Stimulated activated naive CD8-positive, alpha-beta T cell treated with anti-CD3 and anti-CD28 coated beads, Interleukin-15, Interleukin-2, amounts not matched to agents 100 ng/mL and 50 ng/mL, for 24 hours (primary cell): ENCODE measurements at regions not wholly inside any gene's neighbourhood (a gene's known extent, or its start where the extent isn't known, plus 50 kb on each side); places are given as distances from the start of the nearest gene placed in this dataset.
"Not testable (repeated sequence)": the region's sequence is repeated elsewhere in the genome, so short reads cannot be mapped to it uniquely, and the experiment has no call there.

Source experiments
- H3K27ac Mint-ChIP-seq: one replicate; pipeline ENCODE4 v1.8.0; 2021; ENCODE audit warnings: mild to moderate bottlenecking, mixed read lengths
- H3K27me3 Mint-ChIP-seq: one replicate; pipeline ENCODE4 v1.8.0; 2021; ENCODE audit warnings: mixed read lengths
- H3K36me3 Mint-ChIP-seq: one replicate; pipeline ENCODE4 v1.8.0; 2021; ENCODE audit warnings: low read depth, mixed read lengths
- H3K4me1 Mint-ChIP-seq: one replicate; pipeline ENCODE4 v1.8.0; 2021; ENCODE audit warnings: low read depth, mixed read lengths
- H3K4me3 Mint-ChIP-seq: one replicate; pipeline ENCODE4 v1.8.0; 2021; ENCODE audit warnings: mild to moderate bottlenecking, mixed read lengths
- H3K9me3 Mint-ChIP-seq: one replicate; pipeline ENCODE4 v1.8.0; 2021; ENCODE audit warnings: mixed read lengths

GRCh38 chr1:87428367-87428766, 99.7 kb downstream of the LMO4 start:
- no peaks in the 10 kb centered on the region for H3K4me1 Mint-ChIP-seq
- H3K36me3 Mint-ChIP-seq: no peaks in the 10 kb centered on the region
- H3K27me3 Mint-ChIP-seq: peaks cover 18% of the 10 kb centered on the region
- no peak overlapping the region for H3K4me3 Mint-ChIP-seq
- H3K27ac Mint-ChIP-seq: no peak overlapping the region
- no peaks in the 10 kb centered on the region for H3K9me3 Mint-ChIP-seq

GRCh38 chr1:87428883-87429282, 100.2 kb downstream of the LMO4 start:
- H3K4me1 Mint-ChIP-seq: no peaks in the 10 kb centered on the region
- H3K27ac Mint-ChIP-seq: no peak overlapping the region
- H3K9me3 Mint-ChIP-seq: no peaks in the 10 kb centered on the region
- H3K27me3 Mint-ChIP-seq: peaks cover 18% of the 10 kb centered on the region
- no peak overlapping the region for H3K4me3 Mint-ChIP-seq
- no peaks in the 10 kb centered on the region for H3K36me3 Mint-ChIP-seq

- Mint-ChIP-seq H3K4me1 (peaks cover 11% of the 10 kb centered on the region), H3K4me3 (no peak overlapping the region), H3K9me3 (no peaks in the 10 kb centered on the region)
Measured at GRCh38 chr1:87432685-87433084, 104.0 kb downstream of the LMO4 start.

GRCh38 chr1:87433101-87433500, 104.4 kb downstream of the LMO4 start:
- H3K27ac Mint-ChIP-seq, H3K36me3 Mint-ChIP-seq, H3K9me3 Mint-ChIP-seq, H3K4me3 Mint-ChIP-seq: not testable (repeated sequence)
- peaks cover 26% of the 10 kb centered on the region for H3K27me3 Mint-ChIP-seq
- peaks cover 15% of the 10 kb centered on the region for H3K4me1 Mint-ChIP-seq

More at GRCh38 chr1:87432685-87433084, 104.0 kb downstream of the LMO4 start:
- Mint-ChIP-seq H3K27me3 (peaks cover 22% of the 10 kb centered on the region), H3K27ac (no peak overlapping the region), H3K36me3 (no peaks in the 10 kb centered on the region)

- Mint-ChIP-seq H3K9me3 (no peaks in the 10 kb centered on the region), H3K27ac (no peak overlapping the region), H3K27me3 (peaks cover 26% of the 10 kb centered on the region)
Measured at GRCh38 chr1:87435484-87435883, 106.8 kb downstream of the LMO4 start.

GRCh38 chr1:87436115-87436514, 107.4 kb downstream of the LMO4 start:
- peaks cover 25% of the 10 kb centered on the region for H3K27me3 Mint-ChIP-seq
- H3K4me3 Mint-ChIP-seq, H3K9me3 Mint-ChIP-seq, H3K27ac Mint-ChIP-seq, H3K36me3 Mint-ChIP-seq: not testable (repeated sequence)
- peaks cover 15% of the 10 kb centered on the region for H3K4me1 Mint-ChIP-seq

More at GRCh38 chr1:87435484-87435883, 106.8 kb downstream of the LMO4 start:
- H3K36me3 Mint-ChIP-seq: no peaks in the 10 kb centered on the region
- H3K4me1 Mint-ChIP-seq: peaks cover 15% of the 10 kb centered on the region
- no peak overlapping the region for H3K4me3 Mint-ChIP-seq

GRCh38 chr1:87436534-87436933, 107.9 kb downstream of the LMO4 start:
- Mint-ChIP-seq H3K27ac (no peak overlapping the region), H3K27me3 (peaks cover 24% of the 10 kb centered on the region), H3K36me3 (no peaks in the 10 kb centered on the region), H3K4me1 (peaks cover 15% of the 10 kb centered on the region), H3K9me3 (no peaks in the 10 kb centered on the region), H3K4me3 (no peak overlapping the region)

GRCh38 chr1:87437663-87438295, 109.1 kb downstream of the LMO4 start:
- no peaks in the 10 kb centered on the region for H3K9me3 Mint-ChIP-seq
- peaks cover 15% of the 10 kb centered on the region for H3K4me1 Mint-ChIP-seq
- peaks cover 19% of the 10 kb centered on the region for H3K27me3 Mint-ChIP-seq
- H3K4me3 Mint-ChIP-seq: no peak overlapping the region
- H3K27ac Mint-ChIP-seq: no peak overlapping the region
- H3K36me3 Mint-ChIP-seq: no peaks in the 10 kb centered on the region

- peaks cover 19% of the 10 kb centered on the region for H3K27me3 Mint-ChIP-seq
- no peaks in the 10 kb centered on the region for H3K36me3 Mint-ChIP-seq
- H3K9me3 Mint-ChIP-seq: no peaks in the 10 kb centered on the region
- H3K4me1 Mint-ChIP-seq: peaks cover 15% of the 10 kb centered on the region
- H3K4me3 Mint-ChIP-seq: no peak overlapping the region
- H3K27ac Mint-ChIP-seq: no peak overlapping the region
Measured at GRCh38 chr1:87439821-87440220, 111.1 kb downstream of the LMO4 start.

- Mint-ChIP-seq H3K27me3 (no peaks in the 10 kb centered on the region), H3K36me3 (no peaks in the 10 kb centered on the region), H3K4me1 (peaks cover 21% of the 10 kb centered on the region), H3K9me3 (peaks cover 5% of the 10 kb centered on the region), H3K27ac (peak overlapping the region; percentile 41), H3K4me3 (no peak overlapping the region)
Measured at GRCh38 chr1:87449348-87449963, 120.8 kb downstream of the LMO4 start.

- Mint-ChIP-seq H3K27ac (no peak overlapping the region), H3K9me3 (peaks cover 9% of the 10 kb centered on the region), H3K4me1 (peaks cover 21% of the 10 kb centered on the region), H3K4me3 (no peak overlapping the region), H3K36me3 (no peaks in the 10 kb centered on the region), H3K27me3 (no peaks in the 10 kb centered on the region)
Measured at GRCh38 chr1:87450136-87450535, 121.5 kb downstream of the LMO4 start.

GRCh38 chr1:87450615-87451209, 122.0 kb downstream of the LMO4 start:
- Mint-ChIP-seq H3K4me1 (peaks cover 21% of the 10 kb centered on the region), H3K4me3 (no peak overlapping the region), H3K9me3 (peaks cover 5% of the 10 kb centered on the region), H3K27me3 (no peaks in the 10 kb centered on the region), H3K27ac (no peak overlapping the region), H3K36me3 (no peaks in the 10 kb centered on the region)

- Mint-ChIP-seq H3K4me1 (peaks cover 21% of the 10 kb centered on the region), H3K36me3 (no peaks in the 10 kb centered on the region), H3K27ac (no peak overlapping the region), H3K4me3 (no peak overlapping the region), H3K27me3 (no peaks in the 10 kb centered on the region), H3K9me3 (peaks cover 5% of the 10 kb centered on the region)
Measured at GRCh38 chr1:87451229-87451920, 122.7 kb downstream of the LMO4 start.

GRCh38 chr1:87452648-87453047, 124.0 kb downstream of the LMO4 start:
- H3K4me1 Mint-ChIP-seq: peaks cover 21% of the 10 kb centered on the region
- H3K27ac Mint-ChIP-seq: no peak overlapping the region
- H3K27me3 Mint-ChIP-seq: no peaks in the 10 kb centered on the region
- peaks cover 8% of the 10 kb centered on the region for H3K9me3 Mint-ChIP-seq
- H3K4me3 Mint-ChIP-seq: no peak overlapping the region
- no peaks in the 10 kb centered on the region for H3K36me3 Mint-ChIP-seq

GRCh38 chr1:87457408-87457807, 128.7 kb downstream of the LMO4 start:
- Mint-ChIP-seq H3K27ac (no peak overlapping the region), H3K4me3 (no peak overlapping the region), H3K36me3 (no peaks in the 10 kb centered on the region), H3K27me3 (no peaks in the 10 kb centered on the region), H3K4me1 (peaks cover 3% of the 10 kb centered on the region), H3K9me3 (peaks cover 12% of the 10 kb centered on the region)
